ENCODE measurements at regions not wholly inside any gene's neighbourhood (a gene's known extent, or its start where the extent isn't known, plus 50 kb on each side); places are given as distances from the start of the nearest gene placed in this dataset.

DNA sequence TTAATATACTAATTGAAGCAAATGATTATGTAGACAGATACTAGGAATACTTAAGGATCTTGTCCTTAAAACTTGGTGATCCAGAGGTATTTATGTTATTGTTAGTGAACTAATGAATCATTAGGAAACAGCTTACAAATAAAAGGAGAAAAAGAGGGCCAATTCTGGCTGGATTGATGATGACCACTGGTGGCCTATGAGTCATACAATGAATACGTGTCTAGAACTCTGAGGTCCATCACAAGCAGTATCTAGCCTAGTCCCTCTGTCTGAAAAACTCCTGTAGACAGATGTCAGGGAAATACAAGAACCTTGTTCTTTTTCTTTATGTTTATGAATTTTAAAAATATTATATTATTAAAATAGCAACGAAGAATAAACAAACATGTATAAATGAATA is 51.7 kb upstream of the RTL1 start:
- DNase-seq = no peak

GRCh38 chr14:100962494-100962893 is 59.0 kb upstream of the RTL1 start:
- DNase-seq = no peak

- no peak for DNase-seq
Measured at GRCh38 chr14:100965296-100965695, 61.8 kb upstream of the RTL1 start.

GRCh38 chr14:100967178-100967577 is 63.7 kb upstream of the RTL1 start:
- no peak for DNase-seq

DNA sequence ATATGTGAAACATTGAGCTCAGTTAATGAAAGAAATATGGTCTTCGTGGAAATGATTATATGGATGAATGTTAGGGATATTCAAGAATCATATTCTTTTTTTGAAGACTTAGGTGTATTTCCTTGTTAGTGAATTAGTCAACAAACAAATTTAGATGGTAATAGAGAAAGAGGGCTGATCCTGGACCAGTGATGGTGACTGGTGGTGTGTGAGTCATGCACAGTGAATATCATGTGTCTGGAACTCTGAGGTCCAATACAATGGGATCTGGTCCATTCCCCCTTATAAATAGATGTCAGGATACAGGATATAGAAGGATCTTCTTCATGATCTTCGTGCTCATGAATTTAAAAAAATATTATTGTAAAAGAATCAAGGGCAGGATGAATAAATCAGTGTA is 64.4 kb upstream of the RTL1 start:
- DNase-seq = no peak

- no peak for DNase-seq
Measured at GRCh38 chr14:100972118-100972897, 68.8 kb upstream of the RTL1 start.

GRCh38 chr14:100975671-100976070 is 72.1 kb upstream of the RTL1 start:
- no peak for DNase-seq

GRCh38 chr14:100979079-100979478 is 75.6 kb upstream of the RTL1 start:
- no peak for DNase-seq

DNA sequence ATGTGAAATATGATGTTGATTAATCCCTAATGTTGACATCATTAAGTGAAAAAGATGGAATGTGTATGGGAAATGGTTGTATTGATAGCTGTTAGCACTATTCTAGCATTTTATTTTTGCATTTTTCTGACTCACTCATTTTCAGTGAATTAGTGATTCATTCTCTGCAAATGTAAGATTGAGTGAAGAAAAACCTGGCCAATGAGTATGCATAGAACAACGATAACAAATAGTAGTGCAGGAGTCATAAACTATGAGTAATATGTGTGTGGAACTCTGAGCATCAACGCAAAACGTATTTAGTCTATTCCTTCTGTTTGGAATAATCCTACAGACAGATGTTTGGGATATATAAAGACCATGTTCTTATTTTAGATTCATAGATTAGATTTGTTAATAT is 76.3 kb upstream of the RTL1 start:
- no peak for DNase-seq

- DNase-seq = no peak
Measured at GRCh38 chr14:100980823-100981222, 77.3 kb upstream of the RTL1 start.

DNA sequence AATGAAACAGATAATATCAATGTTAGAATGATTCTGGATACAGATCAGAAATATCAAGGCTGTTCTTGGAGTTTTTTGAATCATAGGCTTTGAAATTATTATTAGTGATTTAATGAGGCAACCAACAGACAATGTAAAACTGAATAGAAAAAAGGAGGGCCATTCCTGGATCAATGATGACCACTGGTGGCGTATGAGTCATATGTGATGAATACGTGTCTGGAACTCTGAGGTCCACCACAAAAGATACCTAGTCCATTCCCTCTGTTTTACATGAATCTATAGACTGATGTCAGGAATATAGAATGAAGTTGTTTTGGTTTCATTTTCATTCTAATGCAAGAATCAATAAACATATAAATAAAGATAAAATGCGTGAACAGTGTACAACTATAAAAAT is 78.3 kb upstream of the RTL1 start:
- no peak for DNase-seq

GRCh38 chr14:100982353-100982752 is 78.8 kb upstream of the RTL1 start:
- DNase-seq = no peak

DNA sequence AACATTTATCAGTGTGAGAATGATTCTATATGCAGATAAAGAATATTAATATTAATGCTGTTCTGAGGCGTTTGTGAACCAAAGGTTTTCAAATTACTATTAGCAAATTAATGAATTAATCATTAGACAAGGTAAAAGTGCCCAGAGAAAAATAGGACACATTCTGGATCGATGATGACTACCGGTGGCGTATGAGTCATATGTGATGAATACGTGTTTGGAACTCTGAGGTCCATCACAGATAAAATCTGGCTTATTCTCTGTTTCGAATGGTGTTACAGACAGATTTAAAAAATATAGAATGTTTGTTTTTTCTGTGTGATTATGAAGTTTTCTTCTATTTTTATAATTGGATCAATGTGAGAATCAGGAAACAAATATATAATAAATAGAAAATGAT is 79.2 kb upstream of the RTL1 start:
- no peak for DNase-seq

DNA sequence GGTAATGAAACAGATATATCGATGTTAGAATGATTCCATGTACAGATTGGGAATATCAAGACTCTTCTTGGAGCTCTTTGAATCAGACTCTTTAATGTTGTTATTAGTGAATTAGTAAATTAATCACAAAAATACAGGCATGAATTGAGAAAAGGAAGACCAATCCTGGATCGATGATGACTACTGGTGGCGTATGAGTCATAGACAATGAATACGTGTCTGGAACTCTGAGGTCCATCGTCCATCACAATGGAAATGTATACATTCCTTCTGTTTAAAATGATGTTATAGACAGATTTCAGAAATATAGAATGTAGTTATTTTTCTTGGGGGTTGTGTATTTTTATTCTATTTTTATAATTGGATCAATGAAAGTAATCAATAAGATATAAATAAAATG is 80.2 kb upstream of the RTL1 start:
- no peak for DNase-seq

DNA sequence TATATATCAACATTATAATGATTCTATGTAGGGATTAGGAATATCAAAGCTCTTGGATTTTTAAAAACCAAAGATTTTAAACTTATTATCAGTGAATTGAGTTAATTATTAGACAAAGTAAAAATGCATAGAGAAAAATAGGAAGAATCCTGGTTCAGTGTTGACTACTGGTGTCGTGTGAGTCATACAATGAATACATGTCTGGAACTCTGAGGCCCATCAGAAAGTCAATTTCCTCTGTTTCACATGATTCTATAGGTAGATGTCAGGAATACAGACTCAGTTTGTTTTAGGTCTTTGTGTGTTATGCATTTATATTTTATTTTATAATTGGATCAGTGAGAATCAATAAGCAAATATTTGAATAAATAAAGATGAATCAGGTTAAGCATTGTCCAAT is 84.5 kb upstream of the RTL1 start:
- no peak for DNase-seq

- DNase-seq = no peak
Measured at GRCh38 chr14:100988411-100988900, 84.9 kb upstream of the RTL1 start.

GRCh38 chr14:100988956-100989355 is 85.4 kb upstream of the RTL1 start:
- no peak for DNase-seq

GRCh38 chr14:100989924-100990323 is 86.4 kb upstream of the RTL1 start:
- DNase-seq = no peak

GRCh38 chr14:100994082-100994481 is 90.6 kb upstream of the RTL1 start:
- DNase-seq = no peak

GRCh38 chr14:100994756-100995330 is 91.3 kb upstream of the RTL1 start:
- no peak for DNase-seq

- DNase-seq = no peak
Measured at GRCh38 chr14:101000711-101001250, 97.3 kb upstream of the RTL1 start.

DNA sequence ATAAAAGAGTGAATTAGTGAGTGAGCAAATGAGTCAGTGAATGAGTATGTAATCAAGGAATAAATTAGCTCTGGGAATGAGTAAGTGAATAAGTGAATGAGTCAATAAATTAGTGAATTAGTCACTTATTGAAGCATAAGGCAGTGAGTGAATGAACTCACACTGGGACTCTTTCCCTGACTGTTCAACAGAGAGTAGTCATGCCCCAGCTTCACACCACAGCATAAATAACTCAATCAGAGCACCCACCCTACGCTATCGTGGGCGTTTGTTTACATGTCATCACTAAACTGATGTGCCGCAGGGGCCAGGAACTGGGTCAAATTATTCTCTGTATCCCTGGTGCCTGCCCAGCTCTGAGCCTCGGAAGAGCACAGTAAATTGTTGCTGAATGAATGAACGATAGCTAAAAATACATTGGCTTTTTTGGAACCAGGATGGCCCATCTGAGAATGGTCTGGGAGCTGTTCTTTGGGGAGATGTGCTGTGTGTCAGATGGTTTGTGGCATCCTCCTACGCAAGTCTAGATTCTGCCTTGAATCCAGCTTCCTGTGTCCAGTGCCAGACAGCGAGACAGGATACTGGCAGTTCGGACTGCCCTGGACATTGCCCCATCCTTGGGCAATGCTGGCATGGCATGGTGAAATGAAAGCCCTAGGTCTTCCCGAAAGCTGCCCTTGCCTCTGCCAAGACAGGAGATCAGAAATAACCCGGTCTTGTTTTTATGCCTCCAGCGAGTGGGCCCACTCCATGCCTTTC is 98.0 kb upstream of the RTL1 start:
- DNase-seq = no peak

DNA sequence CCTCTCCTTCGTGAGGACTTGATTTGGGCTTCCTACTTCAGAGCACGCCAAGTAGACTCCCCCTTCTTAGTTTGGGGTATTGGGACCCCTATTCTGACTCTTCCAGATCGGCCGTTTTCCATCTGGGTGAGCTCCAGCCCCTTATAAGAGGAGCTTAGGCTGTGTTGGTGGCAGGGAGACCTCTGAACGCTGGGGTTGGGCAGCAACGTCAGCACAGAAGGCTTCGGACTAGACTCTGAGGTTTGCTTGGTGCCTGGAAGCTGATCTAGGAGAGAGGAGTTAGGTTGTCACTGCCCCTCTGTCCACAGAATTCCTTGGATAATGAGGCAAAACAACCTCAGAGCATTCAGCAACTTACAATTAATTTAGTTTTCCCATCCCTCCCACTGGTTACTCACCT is 99.2 kb upstream of the RTL1 start:
- no peak for DNase-seq

- DNase-seq = no peak
Measured at GRCh38 chr14:101004176-101004575, 100.7 kb upstream of the RTL1 start.

Measured in effector CD8-positive, alpha-beta T cell (primary cell).